ENCODE measurements at regions not wholly inside any gene's neighbourhood (a gene's known extent, or its start where the extent isn't known, plus 50 kb on each side); places are given as distances from the start of the nearest gene placed in this dataset.

GRCh38 chr18:43931439-43931838, 654.1 kb upstream of the SYT4 start:
- TF ChIP-seq CTCF (conservative IDR thresholded peaks at IDR 0.05 in 1 of 2, IDR thresholded peaks at IDR 0.05 in 1 of 2; ENCODE audit: extremely low read depth in 1 of 2, insufficient read depth in 1 of 2, low read depth in 1 of 2, low read length in 2 of 2) (no peak), EZH2 (IDR thresholded peaks at IDR 0.05; ENCODE audit: borderline replicate concordance, low read length) (no peak)

All from mammary epithelial cell (primary cell).